GM20000 (cell line): ENCODE measurements at regions not wholly inside any gene's neighbourhood (a gene's known extent, or its start where the extent isn't known, plus 50 kb on each side); places are given as distances from the start of the nearest gene placed in this dataset.

Source experiments
- DNase-seq: peaks from one replicate; pipeline ENCODE4 v3.0.0; 2012; ENCODE audit warnings: low spot score
- TF ChIP-seq, protein P1 (sequence below): IDR thresholded peaks from 2 replicates; pipeline ENCODE4 v1.5.1; 2012; ENCODE audit warnings: mild to moderate bottlenecking, control low read depth; ENCODE audit errors: extremely low read depth, missing control alignments

DNA sequence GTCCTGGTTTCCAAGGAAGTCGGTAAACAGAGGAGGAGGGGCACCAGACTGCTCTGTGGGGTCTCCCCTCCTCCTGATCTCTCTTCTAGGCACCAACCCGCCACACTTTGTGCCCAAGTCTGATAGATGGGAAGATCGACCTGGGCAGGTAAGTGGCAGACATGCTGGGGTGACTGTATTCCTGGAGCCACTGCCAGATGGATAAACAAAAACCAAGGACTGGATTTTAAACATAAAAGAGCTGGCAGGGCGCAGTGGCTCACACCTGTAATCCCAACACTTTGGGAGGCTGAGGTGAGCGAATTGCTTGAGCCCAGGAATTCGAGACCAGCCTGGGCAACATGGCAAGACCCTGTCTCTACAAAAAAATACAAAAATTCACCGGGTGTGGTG, 181.2 kb downstream of the ANAPC1 start:
- TF ChIP-seq, protein P1, sequence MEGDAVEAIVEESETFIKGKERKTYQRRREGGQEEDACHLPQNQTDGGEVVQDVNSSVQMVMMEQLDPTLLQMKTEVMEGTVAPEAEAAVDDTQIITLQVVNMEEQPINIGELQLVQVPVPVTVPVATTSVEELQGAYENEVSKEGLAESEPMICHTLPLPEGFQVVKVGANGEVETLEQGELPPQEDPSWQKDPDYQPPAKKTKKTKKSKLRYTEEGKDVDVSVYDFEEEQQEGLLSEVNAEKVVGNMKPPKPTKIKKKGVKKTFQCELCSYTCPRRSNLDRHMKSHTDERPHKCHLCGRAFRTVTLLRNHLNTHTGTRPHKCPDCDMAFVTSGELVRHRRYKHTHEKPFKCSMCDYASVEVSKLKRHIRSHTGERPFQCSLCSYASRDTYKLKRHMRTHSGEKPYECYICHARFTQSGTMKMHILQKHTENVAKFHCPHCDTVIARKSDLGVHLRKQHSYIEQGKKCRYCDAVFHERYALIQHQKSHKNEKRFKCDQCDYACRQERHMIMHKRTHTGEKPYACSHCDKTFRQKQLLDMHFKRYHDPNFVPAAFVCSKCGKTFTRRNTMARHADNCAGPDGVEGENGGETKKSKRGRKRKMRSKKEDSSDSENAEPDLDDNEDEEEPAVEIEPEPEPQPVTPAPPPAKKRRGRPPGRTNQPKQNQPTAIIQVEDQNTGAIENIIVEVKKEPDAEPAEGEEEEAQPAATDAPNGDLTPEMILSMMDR = no peak
- no peak for DNase-seq

DNA sequence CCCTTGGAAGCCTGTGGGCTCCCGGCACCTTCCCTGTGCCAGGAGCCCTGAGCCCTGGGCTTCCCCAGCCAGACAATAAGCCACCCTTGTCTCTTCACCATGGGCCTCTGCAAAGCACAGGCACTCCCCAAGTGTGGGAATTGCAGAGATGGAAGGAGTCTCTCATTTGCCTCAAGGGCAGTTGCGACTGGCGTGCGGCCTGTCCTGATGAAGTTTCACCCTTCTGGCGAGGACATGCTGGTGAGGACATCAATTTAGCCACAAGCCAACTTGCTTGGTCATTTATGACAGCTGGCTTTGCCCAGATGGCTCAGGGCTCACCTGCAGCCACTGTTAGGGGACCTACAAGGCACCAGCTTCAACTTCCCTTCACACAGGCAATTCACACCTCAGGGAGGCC, 180.2 kb downstream of the ANAPC1 start:
- TF ChIP-seq, protein P1 = no peak
- no peak for DNase-seq

DNA sequence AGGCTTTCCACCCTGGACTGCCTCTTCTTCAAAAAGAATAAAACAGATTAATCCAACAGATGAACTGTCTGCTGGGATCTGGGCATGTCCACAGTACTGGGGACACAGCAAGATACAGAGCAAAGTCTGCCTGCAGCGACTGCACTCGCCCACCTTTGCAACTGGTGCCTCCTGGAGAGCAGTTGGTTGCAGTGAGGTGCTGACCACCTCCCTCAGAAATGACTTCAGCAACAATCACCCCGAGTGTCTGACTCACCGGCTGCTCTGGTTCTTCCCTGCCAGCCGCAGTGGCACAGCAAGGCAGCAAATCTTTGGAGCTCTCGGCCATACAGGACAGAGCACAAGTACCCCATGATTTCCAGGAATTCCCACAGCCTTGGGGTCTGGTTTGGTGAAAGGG, 179.7 kb downstream of the ANAPC1 start:
- no peak for DNase-seq
- TF ChIP-seq, protein P1 = no peak

DNA sequence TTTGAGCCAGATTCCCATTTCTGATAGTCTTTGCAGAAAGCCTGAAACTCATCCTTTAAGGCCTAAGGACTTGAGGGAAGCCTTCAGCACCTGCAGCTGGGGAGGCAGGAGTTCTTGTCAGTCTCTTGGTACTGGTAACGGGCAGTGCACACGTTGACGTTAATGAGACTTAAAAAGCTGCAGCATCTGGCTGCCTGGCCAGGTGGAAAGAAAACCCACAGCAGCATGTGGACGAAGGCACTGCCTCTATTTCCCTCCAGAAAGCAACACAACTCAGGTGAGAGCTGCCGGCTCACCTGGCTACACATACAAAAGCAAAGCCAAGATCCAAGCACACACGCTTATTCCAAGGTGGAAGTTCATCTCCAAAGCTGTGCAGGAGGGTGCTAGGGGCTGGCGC, 178.8 kb downstream of the ANAPC1 start:
- no peak for DNase-seq
- TF ChIP-seq, protein P1 = no peak

DNA sequence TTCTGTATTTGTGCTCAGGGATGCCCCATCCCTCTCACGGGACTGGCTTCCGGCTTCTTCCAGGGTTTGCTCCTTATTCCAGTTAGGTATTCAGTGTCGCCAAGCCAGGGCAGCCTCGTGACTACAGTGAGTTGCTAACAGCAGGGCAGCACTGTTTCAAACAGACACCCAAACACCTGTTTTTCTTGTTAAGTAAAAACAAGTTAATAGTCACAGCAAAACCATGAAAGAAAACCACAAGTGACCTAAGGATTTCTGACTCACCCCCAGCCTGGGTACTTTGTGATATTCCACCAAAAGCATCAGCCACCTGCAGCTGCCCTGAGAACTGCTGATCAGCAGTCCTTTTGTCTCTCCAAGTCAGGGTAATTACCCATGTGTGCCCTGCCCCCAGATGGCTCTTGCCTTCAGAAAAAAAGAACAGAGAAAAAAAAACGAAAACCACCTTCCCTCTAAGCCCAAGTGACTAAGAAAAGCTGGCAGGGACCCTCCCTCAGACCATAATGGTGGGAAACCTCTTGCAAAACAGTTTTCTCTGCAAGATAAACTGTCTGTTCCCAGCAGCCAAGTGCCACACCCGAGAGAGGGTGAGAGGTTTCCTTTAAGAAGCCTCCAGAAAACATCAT, 178.2 kb downstream of the ANAPC1 start:
- peak; percentile 56 for DNase-seq
- TF ChIP-seq, protein P1 = no peak

DNA sequence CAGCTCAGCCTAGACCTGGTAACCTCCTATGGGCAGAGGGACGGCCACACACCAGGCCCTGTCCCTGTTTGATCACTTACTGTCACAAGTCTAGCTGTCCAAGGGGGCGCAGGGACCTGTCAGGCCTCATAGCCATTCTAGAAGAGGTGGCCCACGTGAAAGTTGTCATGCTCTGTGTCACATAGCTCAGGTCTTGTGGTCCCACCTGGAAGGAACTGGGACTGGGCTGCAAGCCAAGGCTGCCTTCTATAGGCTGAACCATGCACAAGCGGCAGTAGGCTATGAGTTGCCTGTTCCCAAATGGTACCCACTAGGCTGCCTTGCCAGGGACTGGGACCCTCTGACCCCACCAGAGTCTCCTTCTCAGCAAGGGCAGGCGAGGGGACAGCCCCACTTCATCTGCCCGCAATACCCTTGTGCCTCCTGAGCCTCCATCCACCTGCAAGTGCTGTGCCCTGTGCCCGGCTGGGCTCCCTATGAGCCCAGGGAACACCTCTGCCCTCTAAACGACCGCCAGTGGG, 177.5 kb downstream of the ANAPC1 start:
- TF ChIP-seq, protein P1 = no peak
- no peak for DNase-seq

DNA sequence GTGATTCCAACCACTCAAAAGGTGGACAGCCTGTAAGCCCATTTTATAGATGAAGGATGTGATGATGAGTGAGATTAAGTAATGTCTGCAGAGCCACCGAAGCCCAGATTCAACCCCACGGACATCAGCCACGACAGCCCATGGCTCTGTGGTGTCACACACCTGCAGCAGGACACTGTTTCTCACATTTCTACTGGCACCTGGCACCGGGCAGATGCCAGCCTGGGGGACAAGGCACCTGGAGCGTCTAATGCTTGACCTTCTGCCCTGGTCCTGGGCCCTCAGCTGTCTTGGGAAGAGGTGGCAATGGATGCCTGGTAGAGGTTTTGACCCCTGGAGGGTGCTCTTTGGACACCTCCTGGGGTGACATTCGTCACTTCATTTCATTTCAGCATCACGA, 176.3 kb downstream of the ANAPC1 start:
- TF ChIP-seq, protein P1 = no peak
- no peak for DNase-seq
